G401 (cell line): ENCODE measurements at regions not wholly inside any gene's neighbourhood (a gene's known extent, or its start where the extent isn't known, plus 50 kb on each side); places are given as distances from the start of the nearest gene placed in this dataset.

Experiments
- DNase-seq: peaks from one replicate; pipeline ENCODE4 v3.0.0-alpha.2; 2015; ENCODE audit warnings: low spot score
- in situ Hi-C: cut with HindIII; loops from 2 replicates; pipeline ENCODE4 v1.10.0; 2016; ENCODE audit warnings: low sequenced_read_pairs, mixed read lengths

DNA sequence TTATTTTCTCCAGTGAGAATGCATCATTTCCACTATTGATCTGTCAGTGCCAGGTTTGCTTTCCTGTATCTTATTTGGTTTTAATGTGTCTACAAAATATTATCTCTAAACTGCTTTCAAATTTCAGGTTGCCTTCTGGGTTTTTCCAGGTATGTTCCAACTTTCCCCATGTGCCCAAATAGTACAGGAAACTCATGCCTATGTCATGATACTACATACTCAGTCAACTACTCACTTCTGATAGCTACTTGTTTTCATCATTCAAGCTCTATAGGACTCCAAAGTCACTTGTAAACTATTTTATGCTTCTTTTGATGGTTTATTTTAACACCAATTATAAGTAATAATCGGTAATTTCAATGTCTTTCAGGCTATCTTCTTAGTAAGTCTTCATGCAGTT, 134.8 kb upstream of the TTC14 start:
- no peak for DNase-seq
- in situ Hi-C loops = no loop called here

DNA sequence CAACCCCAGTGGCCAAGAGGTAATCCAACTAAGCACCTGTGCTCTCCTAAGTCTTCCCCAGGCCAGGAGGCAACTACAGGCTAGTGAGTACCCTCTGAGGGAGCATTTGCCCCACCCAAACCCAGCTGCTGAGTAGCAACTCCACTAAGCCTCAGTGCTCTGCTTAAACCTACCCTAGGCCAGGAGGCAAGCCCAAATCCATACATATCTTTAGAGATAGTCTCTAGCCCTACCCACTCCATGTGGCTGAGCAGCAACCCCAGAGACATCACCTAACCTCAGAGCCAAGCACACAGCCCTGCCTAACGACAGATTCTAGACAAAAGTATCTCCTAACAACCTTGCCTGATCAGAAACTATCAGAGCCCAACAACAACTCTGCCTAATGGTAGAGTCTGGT, 132.8 kb upstream of the TTC14 start:
- in situ Hi-C loops = no loop called here

DNA sequence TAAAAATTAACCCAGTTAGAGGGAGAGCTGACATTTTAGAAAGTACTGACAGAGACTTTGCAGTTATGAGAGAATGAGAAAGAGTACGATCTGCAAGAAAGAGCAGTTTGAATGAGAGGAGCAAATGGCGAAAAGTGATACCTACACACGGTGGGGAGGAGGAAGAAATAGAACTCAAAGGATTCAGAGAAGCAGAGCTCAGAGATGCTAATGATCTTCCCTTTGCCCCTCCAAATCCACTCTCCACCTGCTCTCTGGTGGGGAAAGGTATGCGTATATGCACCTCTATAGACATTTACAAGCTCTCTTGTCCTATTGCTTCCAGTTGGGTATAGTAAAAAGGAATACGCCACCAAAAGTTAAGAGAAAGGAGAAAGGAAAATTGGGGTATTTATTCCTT, 123.3 kb upstream of the TTC14 start:
- no peak for DNase-seq
- in situ Hi-C loops = no loop called here

More for the DNA sequence above, 132.8 kb upstream of the TTC14 start:
- no peak for DNase-seq

DNA sequence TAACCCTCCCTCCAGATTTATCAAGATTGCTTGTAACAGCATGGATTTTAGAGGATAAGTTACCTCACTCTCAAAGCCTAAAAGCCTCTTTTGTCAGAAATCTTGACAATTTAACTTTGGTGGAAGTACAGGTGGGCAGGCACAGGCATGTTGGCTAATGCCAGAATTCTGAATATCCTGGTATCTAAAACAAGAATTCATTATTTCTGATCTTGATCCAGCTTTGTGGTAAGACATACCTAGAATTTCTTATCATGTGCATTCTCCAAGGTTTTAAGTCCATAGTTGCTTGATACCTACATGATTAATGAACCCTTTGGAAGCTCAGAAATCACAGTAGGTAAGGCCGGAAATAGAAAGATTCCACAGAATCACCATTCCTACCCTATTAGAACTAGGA, 109.9 kb upstream of the TTC14 start:
- no peak for DNase-seq
- in situ Hi-C loops = no loop called here

DNA sequence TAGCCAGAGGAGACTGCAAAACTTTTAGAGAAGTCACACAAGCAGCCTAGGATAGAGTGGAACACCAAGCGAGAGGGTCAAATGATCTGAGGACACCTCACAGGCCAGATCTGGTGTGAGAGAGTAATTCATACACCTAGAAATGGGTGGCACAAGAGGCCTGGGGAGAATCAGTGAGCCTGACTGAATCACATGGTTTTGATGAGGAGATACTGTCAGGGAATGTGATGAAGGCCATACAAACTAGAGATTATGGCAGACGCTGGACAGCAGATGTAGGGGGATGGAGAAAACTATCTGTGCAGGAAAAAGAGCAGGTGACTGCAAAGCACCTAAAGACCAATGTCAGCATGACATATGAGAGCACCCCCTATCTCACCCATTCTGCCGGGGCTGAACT, 105.0 kb upstream of the TTC14 start:
- in situ Hi-C loops = no loop called here
- DNase-seq = no peak

DNA sequence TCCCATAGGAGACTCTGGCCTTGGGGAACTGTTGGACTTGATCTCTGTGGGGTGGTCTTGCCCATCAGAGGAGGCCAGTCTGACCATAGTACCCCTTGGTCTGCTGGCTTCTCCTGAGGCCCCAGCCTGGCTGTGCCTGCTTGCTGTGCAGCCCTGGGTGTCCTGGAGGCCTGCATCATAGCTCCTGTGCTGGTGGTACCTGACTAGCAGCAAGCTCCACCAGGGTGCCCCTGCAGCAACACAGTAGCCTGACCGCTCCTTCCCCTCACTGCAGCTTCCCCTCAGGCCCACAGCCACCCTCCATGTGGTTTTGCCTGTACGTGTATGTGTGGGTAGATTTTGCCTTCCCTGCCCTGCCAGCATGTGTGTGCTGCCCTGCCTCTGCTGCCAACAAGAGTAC, 85.6 kb upstream of the TTC14 start:
- in situ Hi-C loops = no loop called here
- no peak for DNase-seq

DNA sequence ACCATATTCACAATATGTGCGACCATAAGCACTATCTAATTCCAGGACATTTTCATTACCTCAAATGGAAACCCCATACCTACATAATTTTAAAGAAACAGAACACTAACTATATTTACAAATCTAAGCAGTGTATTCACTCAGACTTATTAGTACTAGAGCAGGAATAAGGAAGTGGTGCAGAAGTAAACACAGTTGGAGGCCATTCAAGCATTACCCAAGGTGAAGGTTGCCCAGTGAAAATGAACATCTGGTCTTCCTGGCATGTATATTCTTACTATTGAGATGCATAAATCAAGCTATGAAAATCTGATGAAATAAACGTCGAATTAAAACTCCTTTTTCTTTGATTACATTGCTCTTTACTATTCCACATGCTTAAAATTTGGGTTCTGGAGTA, 78.9 kb upstream of the TTC14 start:
- no peak for DNase-seq
- in situ Hi-C loops = no loop called here

DNA sequence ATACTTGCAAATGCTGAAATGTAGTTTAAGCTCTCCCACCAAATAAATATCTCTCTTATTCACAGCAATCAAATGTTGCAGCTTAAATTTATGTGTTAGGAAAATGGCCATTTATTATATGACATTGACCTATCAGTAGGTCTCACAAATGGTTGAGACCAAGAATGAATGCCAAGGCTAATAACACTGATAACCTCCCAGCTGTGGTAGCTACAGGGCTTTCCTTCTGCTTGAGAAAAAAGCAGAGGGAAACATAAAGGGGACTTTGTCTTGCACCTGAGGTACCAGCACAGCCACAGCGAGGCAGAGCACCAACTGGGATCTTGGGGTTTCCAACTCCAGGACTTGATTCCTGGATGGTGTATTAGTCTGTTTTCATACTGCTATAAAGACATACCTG, 73.1 kb upstream of the TTC14 start:
- no peak for DNase-seq
- in situ Hi-C loops = no loop called here

DNA sequence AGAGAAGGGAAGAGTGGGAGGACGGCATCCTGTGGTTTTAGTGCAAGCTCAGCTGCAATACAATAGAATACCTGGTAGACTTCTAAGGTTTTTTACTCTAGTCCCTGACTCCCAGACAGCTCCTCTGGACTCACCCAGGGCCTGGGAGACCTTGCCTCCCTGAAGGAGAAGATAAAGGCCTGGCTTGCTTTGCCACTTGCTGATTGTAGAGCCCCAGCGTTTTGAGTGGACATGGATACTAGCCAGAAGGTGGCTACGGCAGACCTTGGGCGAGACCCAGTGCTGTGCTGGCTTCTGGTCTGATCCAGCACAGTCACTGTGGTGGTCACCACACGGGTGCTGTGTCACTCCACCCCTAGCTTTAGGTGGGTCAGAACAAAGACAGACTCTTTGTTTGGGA, 72.2 kb upstream of the TTC14 start:
- in situ Hi-C loops = no loop called here
- DNase-seq = no peak

DNA sequence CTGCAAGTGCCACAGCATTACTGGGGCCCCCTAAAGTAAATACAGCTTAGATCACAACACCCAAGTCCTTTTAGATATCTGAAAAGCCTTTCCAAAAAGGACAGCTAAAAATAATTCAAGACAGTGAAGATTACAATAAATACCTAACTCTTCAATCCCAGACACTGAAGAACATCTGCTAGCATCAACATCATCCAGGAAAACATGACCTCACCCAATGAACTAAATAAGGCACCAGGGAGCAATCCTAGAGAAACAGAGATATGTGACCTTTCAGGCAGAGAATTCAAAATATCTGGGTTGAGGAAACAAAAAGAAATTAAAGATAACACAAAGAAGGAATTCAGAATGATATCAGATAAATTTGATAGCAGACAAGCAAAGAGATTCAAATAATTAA, 71.7 kb upstream of the TTC14 start:
- in situ Hi-C loops = no loop called here
- DNase-seq = no peak

DNA sequence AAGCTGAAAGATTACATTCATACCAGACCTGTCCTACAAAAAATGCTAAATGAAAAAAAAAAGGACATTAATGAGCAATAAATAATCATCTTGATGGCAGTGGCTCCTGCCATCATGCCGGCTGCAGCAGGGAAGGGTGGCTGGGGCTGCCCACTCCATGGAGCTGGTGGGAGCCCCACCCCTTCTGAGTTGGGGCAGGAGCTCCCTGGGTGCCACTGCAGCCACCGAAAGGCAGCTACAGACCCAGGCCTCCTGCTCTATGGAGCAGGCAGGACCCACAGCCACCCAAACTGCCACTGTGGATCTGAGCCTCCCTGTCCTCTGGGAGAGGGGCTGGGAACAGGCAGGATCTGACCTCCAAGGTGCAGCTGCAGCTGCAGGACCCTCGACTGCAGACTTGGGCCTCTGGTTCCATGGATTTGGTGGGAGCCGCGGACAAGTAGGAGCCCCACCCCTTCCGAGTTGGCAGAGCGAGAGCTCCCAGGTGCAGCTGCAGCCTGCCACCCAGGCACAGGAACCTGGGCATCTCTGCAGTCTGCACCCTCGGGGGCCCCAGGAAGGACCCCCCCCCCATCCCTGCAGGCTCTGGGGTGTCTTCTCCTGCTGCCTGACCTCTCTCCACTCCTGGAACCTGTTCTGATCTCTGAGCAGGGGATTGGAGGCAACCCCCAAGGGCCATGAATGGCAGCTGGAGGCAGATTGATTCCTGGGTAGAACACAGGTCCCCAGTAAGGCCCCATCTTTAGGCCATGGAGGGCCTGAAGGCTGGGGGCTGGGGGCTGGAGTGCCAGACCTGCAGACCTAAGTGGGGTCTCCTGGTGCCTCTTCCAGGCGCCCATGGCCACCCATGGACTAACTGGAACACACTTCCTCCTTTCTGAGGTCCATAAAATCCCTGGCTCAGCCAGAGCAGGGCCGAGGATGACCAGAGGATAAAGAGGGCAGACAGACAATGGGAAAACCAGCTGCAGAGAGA, 70.4 kb upstream of the TTC14 start:
- no peak for DNase-seq
- in situ Hi-C loops = no loop called here

DNA sequence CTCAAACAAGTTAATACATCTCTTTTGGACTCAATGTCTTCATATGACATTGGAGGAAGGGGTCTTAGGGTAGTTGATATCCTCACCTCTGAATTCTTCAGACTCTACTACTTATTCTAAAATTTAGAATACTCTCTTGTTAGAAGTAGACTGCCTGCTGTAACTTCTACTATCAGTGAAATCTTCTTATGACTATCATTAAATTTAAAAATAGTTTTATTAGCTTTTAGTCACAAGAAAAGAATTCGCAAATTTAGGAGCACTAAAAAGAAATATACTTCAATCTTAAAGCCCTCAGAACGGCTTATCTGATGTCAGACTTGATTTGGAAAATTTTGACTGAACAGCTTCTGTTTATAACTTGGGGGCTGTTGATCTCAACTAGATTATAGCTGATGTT, 67.1 kb upstream of the TTC14 start:
- DNase-seq = no peak
- in situ Hi-C loops = no loop called here

DNA sequence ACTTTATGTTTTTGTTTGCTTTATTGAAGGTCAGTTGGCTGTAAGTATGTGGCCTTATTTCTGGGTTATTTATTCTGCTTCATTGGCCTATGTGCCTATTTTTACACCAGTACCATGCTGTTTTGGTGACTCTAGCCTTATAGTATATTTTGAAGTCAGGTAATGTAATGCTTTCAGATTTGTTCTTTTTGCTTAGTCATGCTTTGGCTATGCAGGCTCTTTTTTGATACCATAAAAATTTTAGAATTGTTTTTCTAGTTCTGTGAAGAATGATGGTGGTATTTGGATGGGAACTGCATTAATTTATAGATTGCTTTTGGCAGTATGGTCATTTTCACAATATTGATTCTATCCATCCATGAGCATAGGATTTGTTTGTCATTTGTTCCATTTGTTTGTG, 63.5 kb upstream of the TTC14 start:
- no peak for DNase-seq
- in situ Hi-C loops = no loop called here

DNA sequence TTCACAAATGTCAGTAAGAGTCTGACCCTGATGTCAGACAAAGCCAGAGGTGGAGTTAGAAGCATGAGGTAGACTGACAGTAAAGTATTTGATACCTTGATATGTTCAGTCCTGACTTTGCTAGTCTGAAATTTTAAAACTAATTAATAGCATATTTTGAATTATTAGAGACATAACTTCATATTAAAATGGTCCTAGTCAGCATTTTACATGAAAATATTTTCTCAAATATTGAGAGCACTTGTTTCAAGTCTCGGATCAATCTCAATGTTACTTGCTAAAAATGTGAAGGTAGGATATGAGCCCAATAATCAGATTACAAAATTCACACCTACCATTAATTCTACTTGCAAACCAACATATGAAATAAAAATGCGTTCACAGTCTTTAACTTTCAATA, 58.1 kb upstream of the TTC14 start:
- DNase-seq = no peak
- in situ Hi-C loops = no loop called here

DNA sequence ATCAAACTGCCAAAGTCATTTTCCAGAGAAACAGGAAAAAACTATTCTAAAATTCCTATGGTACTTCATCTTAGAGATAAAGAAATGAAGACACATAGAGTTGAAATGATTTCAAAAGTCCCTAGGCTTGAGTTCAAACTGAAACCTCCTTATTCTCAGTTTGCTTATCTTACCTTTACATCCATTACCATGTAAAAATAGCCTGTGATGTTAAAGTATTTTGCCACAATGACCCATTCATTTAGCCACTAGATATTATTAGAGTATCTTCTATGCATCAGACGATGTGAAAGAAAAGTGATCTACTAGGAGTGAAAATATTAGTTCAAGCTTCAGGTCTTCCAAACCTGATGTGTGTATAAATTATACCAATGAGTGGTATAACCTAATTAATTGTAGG, 55.1 kb upstream of the TTC14 start:
- no peak for DNase-seq
- in situ Hi-C loops = no loop called here

DNA sequence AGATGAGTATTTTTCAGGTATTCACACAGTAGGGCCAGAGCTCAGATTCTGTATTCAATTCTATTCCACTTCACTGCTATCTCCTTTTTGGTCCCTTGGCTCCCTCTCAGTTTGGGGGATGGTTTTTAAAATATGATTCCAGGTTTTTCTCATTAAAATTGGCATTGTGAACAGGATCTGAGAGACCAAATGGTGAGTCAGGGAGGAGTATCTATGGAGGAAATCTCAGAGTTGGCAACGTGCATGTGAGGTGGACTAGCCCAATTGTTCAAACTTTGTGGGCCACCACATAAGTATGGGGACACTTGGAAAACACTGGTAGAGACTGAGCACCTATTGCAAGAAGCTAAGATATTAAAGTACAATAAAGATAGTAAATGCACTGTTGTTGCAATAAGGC, 53.9 kb upstream of the TTC14 start:
- in situ Hi-C loops = no loop called here

More for the DNA sequence above, 53.9 kb upstream of the TTC14 start:
- DNase-seq = no peak
